Effector memory CD8-positive, alpha-beta T cell (primary cell): ENCODE measurements at regions not wholly inside any gene's neighbourhood (a gene's known extent, or its start where the extent isn't known, plus 50 kb on each side); places are given as distances from the start of the nearest gene placed in this dataset.

ENCODE experiments used
- ATAC-seq: fragments of 150-1000 bp; cut with Tn5 transposase; replicated peaks from 2 replicates; pipeline ENCODE4 v1.10.0; 2021; ENCODE audit warnings: mild to moderate bottlenecking, moderate library complexity
- DNase-seq, 3 experiments: peaks; one replicate each; pipeline ENCODE4 v3.0.0; 2021
- H3K27ac Mint-ChIP-seq, 2 donors: one replicate each; pipeline ENCODE4 v1.8.0; 2022; ENCODE audit warnings: mild to moderate bottlenecking in 2 of 2, mixed read lengths in 2 of 2, moderate library complexity in 2 of 2
- H3K27me3 Mint-ChIP-seq, 2 donors: one replicate each; pipeline ENCODE4 v1.8.0; 2022; ENCODE audit warnings: mixed read lengths in 2 of 2
- H3K36me3 Mint-ChIP-seq: one replicate; pipeline ENCODE4 v1.8.0; 2022; ENCODE audit warnings: mild to moderate bottlenecking, moderate library complexity, mixed read lengths; ENCODE audit not compliant: insufficient read depth
- H3K4me1 Mint-ChIP-seq, 2 donors: one replicate each; pipeline ENCODE4 v1.8.0; 2022; ENCODE audit warnings: low read depth in 2 of 2, mixed read lengths in 2 of 2
- H3K4me3 Mint-ChIP-seq, 2 donors: one replicate each; pipeline ENCODE4 v1.8.0; 2022; ENCODE audit warnings: mild to moderate bottlenecking in 2 of 2, mixed read lengths in 2 of 2, moderate library complexity in 2 of 2
- H3K9me3 Mint-ChIP-seq, 2 donors: one replicate each; pipeline ENCODE4 v1.8.0; 2022; ENCODE audit warnings: mixed read lengths in 2 of 2

DNA sequence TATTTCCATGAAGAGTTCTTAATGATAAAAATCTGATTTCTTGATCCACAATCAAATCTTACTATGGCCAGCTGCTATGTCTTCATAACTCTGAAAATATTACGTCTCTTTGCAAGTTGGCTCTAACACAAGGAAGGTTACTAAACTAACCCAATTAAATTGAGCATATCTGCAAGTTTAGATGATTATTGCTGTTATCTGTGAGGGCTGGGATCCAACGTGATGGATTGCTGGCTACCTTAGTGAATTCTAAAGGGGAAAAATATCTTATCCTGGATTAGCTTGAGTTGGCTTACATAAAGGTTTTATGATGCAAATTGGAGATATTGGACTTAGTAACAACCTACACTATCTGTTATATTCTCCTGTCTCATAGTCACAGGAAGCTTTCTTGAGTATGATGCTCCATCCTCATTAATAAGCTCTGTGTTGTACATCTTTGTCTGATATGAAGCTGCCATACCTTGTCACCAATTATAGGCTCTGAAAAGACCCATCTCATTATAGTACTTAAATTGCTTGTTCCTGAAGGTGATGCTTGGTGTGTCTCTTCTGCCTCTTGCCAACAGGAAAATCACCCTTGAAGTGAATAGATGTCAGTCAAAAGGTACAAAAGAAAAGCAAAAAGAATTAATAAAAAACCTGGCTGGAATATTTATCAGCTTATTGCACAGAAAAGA is 733.0 kb upstream of the MEF2C start:
- Mint-ChIP-seq H3K4me1 (no peaks in the 10 kb centered on the region), H3K36me3 (no peaks in the 10 kb centered on the region), H3K27ac (no peak overlapping the region), H3K27me3 (no peaks in the 10 kb centered on the region), H3K9me3 (peaks cover 1 to 5% of the 10 kb centered on the region in 2 donors), H3K4me3 (no peak overlapping the region)
- ATAC-seq (no peak), DNase-seq (no peak)

DNA sequence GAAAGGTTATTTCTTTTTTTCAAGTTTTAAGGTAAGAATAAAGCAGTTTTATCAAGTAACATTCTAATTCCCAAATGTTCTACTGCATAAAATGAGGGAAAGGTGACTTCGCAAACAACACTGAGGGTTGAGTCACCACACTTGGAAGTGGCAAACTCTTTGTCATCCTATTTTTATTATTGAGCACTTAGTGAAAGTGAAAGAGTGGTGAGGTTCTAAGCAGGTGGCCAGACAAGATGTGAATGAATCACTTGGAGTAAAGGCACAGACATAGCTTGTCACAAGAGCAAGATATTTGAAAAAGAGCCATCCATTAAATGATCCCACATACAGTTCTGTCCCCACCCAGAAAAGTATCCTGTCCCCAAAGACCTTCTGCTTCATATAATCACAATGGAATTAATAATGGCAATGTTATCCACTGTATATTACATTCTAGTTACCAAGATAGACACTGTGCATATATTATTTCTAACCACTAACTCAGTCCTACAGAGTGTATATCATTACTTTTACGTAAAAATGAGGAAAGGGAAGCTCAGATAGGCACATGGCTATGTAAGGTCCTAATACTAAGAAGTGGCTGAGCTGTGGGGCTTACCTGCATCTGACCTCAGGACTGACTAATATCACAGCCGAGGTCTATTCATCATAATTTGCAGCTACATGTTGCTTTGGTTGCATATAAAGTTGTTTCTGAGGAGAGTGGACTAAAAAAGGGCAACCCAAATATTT is 730.4 kb upstream of the MEF2C start:
- Mint-ChIP-seq H3K36me3 (no peaks in the 10 kb centered on the region), H3K27ac (no peak overlapping the region), H3K4me1 (no peaks in the 10 kb centered on the region), H3K27me3 (no peaks in the 10 kb centered on the region), H3K9me3 (no peaks in the 10 kb centered on the region), H3K4me3 (no peak overlapping the region)
- DNase-seq (no peak), ATAC-seq (no peak)

DNA sequence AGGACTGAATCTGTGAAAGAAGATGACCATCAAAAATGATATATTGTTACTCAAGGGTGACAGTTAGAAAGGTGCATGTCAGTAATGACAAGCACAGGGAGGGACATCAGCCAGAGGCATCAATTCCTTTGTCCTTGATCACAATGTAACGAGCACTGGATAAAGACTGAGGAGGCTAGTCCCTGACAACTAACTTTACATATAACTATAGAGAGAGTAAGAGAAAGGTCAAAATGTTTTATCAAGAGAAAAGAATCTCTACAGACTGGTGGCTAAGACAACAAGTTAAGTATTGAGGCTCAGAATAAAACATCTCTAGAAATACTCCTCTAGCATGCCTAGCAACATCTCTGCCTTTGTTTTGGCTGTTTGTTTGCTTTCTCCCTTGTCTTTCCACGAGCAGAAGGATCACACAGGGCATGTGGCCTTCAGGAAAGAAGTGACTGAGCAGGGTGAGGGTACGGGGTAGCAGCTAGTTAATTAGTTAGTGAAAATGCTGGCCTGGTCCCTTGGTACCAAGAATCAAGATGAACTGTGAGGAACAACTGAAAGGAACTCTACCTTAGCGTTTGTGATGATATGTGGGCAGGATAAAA is 724.1 kb upstream of the MEF2C start:
- H3K36me3 Mint-ChIP-seq = no peaks in the 10 kb centered on the region
- no peak overlapping the region for H3K27ac Mint-ChIP-seq
- H3K9me3 Mint-ChIP-seq = no peaks in the 10 kb centered on the region
- H3K27me3 Mint-ChIP-seq = no peaks in the 10 kb centered on the region
- no peak overlapping the region for H3K4me3 Mint-ChIP-seq
- H3K4me1 Mint-ChIP-seq = no peaks in the 10 kb centered on the region
- DNase-seq (no peak), ATAC-seq (no peak)

DNA sequence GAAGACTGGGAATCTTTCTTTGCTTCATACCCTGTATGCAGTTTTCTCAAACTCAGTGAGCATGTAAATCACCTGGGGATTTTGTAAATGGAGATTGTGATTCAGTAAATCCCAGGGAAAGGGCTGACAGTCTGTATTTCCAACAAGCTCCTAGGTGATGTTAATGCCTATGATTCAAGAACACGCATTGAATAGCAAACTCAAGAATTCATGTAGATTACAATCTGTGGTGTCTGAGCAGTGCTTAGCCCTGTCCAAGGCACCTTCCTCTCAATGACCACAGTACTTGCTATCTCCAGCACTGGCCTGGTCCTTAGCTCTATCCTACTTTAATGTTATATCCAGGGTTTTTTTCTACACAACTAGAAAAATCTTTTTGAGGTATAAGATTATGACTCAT is 721.4 kb upstream of the MEF2C start:
- Mint-ChIP-seq H3K4me3 (no peak overlapping the region), H3K4me1 (no peaks in the 10 kb centered on the region), H3K27me3 (no peaks in the 10 kb centered on the region), H3K9me3 (no peaks in the 10 kb centered on the region), H3K27ac (no peak overlapping the region), H3K36me3 (no peaks in the 10 kb centered on the region)
- DNase-seq (no peak), ATAC-seq (no peak)

DNA sequence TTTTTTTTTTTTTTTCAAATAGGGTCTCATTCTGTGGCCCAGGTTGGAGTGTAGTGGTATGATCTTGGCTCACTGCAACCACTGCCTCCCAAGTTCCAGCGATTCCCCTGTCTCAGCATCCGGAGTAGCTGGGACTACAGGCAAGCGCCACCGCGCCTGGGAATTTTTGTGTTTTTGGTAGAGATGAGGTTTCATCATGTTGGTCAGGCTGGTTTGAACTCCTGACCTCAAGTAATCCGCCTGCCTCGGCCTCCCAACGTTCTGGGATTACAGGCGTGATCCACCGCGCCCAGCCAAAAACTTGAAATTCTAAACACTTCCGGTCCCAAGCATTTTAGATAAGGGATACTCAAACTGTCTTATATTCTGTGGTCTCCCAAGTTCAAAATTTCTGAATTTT is 718.9 kb upstream of the MEF2C start:
- no peak overlapping the region for H3K4me3 Mint-ChIP-seq
- peaks cover 0 to 3% of the 10 kb centered on the region in 2 donors for H3K9me3 Mint-ChIP-seq
- no peaks in the 10 kb centered on the region for H3K4me1 Mint-ChIP-seq
- no peak overlapping the region for H3K27ac Mint-ChIP-seq
- no peaks in the 10 kb centered on the region for H3K36me3 Mint-ChIP-seq
- ATAC-seq (no peak), DNase-seq (no peak)
- no peaks in the 10 kb centered on the region for H3K27me3 Mint-ChIP-seq

DNA sequence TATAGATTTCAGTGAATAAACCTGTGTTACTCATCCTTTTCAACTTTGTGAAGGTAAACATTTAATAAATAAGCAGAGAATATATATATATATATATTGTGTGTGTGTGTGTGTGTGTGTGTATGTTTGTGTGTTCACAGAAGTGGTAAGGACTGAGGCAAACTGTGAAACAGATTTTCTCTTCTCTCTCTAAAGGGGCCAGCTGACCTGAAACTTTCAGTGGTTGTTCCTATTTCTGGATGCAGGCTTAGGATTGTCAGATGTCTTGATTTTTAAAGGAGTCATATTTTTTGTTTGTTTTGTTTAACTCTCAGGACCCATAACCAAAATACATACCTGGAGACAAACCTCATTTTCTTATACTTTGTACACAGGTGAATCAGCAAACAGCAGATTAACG is 714.9 kb upstream of the MEF2C start:
- no peak for DNase-seq
- Mint-ChIP-seq H3K27me3 (no peaks in the 10 kb centered on the region), H3K27ac (no peak overlapping the region), H3K4me3 (no peak overlapping the region), H3K4me1 (no peaks in the 10 kb centered on the region), H3K36me3 (no peaks in the 10 kb centered on the region), H3K9me3 (peaks cover 0 to 3% of the 10 kb centered on the region in 2 donors)
- no peak for ATAC-seq

DNA sequence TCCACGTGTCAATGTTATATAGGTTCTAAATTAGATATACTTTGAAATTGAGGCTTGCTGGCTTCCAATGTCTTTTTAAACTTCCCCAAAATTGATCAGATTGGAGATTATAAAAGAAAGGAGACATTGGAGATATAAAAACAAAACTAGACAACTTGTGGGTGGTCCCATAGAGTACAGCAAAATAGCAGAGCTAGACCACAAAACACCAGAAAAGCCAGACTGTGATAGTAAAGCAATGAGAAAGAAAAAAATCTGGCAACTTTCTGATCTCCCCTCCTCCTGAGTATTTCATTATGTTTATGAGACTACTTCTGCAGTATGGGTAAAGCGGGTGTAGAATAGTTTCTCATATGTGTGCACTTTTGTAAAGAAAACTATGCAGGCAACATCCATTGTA is 713.8 kb upstream of the MEF2C start:
- DNase-seq (no peak), ATAC-seq (no peak)
- Mint-ChIP-seq H3K36me3 (no peaks in the 10 kb centered on the region), H3K27me3 (no peaks in the 10 kb centered on the region), H3K4me1 (no peaks in the 10 kb centered on the region), H3K9me3 (peaks cover 0 to 3% of the 10 kb centered on the region in 2 donors), H3K27ac (no peak overlapping the region), H3K4me3 (no peak overlapping the region)

DNA sequence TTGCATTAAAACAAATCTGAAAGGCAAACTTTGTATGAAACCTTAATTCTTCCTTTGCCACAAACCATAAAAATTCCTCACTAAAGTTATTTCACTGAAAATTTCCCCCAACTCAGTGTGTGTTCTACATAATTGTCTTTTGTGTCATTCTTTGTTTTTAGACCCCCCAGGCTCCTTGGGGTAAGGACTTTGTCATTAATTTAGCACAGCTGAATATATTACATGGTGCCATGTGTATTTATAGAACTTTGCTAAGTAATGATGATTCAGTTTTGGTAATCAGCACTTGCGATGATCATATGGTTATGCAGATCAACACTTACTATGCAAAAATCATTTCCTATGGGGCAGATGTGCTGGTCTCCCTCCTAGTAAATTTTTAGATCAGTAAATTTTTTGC is 712.1 kb upstream of the MEF2C start:
- peaks cover 0 to 5% of the 10 kb centered on the region in 2 donors for H3K9me3 Mint-ChIP-seq
- no peaks in the 10 kb centered on the region for H3K27me3 Mint-ChIP-seq
- no peaks in the 10 kb centered on the region for H3K36me3 Mint-ChIP-seq
- H3K4me1 Mint-ChIP-seq = no peaks in the 10 kb centered on the region
- H3K4me3 Mint-ChIP-seq = no peak overlapping the region
- no peak for DNase-seq
- no peak overlapping the region for H3K27ac Mint-ChIP-seq
- no peak for ATAC-seq

DNA sequence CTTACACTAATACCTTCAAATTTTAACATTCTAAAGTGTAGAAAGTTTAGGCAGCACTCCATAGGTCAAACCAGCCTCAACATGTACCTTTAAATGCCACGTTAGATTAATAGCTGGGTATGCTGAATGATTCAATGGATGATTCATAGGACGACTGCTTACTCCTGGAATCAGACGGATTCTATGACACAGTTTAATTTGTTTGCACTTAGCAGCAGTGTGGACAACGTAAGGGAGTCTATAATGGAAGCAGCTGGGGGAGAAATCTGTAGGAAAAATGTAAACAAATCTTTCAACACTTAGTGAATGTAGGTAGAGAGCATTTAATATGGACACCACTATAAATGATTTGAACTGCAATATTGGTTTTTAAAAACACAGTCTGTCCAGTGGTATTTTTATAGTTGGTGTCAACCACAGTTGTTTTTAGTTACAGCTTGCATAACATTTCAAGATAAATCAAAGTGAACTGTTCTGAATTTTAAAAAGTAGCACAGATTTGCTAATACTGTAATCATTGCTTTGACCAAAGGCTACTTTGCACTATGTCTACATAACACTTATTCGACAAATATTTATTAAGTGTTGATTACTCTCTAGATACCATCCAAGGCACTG is 701.5 kb upstream of the MEF2C start:
- Mint-ChIP-seq H3K4me1 (no peaks in the 10 kb centered on the region), H3K4me3 (no peak overlapping the region), H3K27ac (no peak overlapping the region), H3K9me3 (peaks cover 19 to 24% of the 10 kb centered on the region in 2 donors), H3K36me3 (no peaks in the 10 kb centered on the region), H3K27me3 (no peaks in the 10 kb centered on the region)
- DNase-seq (no peak), ATAC-seq (no peak)

DNA sequence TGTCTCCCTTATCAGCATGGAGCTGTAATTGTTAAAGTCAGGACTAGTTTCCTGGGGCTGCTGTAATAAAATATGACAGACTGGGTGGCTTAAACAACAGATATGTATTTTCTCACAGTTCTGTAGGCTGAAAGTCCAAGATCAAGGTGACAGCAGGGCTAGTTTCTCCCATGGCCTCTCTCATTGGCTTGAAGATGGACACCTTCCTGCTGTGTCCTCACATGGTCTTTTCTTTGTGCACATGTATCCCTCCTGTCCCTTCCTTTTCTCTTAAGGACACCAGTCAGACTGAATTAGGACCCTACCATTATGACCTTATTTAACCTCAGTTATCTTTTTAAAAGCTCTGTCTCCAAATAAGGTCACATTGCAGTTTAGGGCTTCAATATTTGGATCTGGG is 700.5 kb upstream of the MEF2C start:
- no peak overlapping the region for H3K4me3 Mint-ChIP-seq
- H3K27me3 Mint-ChIP-seq = no peaks in the 10 kb centered on the region
- no peaks in the 10 kb centered on the region for H3K4me1 Mint-ChIP-seq
- no peak overlapping the region for H3K27ac Mint-ChIP-seq
- no peak for DNase-seq
- H3K36me3 Mint-ChIP-seq = no peaks in the 10 kb centered on the region
- H3K9me3 Mint-ChIP-seq = peaks cover 19 to 26% of the 10 kb centered on the region in 2 donors
- ATAC-seq = no peak

DNA sequence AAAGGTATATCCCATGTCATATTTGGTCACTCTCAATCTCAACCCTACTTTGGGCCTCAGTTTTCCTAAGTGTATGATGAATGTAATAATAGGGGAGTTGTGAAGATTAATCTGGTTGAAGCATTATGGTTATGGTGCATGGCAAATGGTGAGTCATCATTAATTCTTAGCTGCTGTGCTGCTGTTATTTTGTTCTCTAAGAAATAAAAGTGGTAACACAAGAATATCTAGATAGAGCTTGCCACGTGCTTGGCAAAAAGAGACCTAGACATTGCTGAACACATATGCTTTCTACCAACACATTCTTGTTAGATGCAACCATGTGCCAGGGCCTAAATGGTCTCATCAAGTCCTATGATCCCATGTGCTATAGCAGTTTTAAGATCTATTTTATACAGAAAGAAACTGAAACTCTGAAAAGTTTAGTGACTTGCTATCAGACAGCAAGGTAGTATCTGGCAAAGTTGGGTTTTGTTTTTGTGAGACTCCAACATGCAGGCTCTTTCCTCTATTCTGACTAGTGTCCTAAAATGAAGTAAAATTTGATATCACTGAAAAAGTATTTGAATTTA is 699.9 kb upstream of the MEF2C start:
- Mint-ChIP-seq H3K4me1 (no peaks in the 10 kb centered on the region), H3K9me3 (peaks cover 23 to 27% of the 10 kb centered on the region in 2 donors), H3K36me3 (no peaks in the 10 kb centered on the region), H3K4me3 (no peak overlapping the region), H3K27ac (no peak overlapping the region), H3K27me3 (no peaks in the 10 kb centered on the region)
- DNase-seq (no peak), ATAC-seq (no peak)

DNA sequence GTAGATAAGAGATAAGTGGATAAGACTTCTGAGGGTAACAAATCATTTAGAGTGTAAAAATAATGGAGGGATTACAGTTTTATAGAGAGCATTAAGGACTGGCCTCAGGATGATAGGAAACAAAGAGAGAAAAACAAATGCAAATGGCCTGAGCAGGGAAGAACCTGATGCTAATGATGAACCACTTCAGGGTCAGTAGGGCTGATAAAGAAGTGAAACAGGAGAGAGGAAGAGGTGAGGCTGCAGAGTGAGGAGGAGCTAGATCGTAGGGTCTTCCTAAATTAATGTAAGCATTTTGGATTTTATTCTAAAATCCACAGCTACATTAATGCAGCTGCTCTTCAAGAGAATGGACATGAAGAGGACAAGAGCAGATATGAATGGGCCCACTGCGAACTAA is 698.0 kb upstream of the MEF2C start:
- DNase-seq (no peak), ATAC-seq (no peak)
- Mint-ChIP-seq H3K9me3 (peaks cover 17 to 25% of the 10 kb centered on the region in 2 donors), H3K27ac (no peak overlapping the region), H3K27me3 (no peaks in the 10 kb centered on the region), H3K4me3 (no peak overlapping the region), H3K36me3 (no peaks in the 10 kb centered on the region), H3K4me1 (no peaks in the 10 kb centered on the region)

DNA sequence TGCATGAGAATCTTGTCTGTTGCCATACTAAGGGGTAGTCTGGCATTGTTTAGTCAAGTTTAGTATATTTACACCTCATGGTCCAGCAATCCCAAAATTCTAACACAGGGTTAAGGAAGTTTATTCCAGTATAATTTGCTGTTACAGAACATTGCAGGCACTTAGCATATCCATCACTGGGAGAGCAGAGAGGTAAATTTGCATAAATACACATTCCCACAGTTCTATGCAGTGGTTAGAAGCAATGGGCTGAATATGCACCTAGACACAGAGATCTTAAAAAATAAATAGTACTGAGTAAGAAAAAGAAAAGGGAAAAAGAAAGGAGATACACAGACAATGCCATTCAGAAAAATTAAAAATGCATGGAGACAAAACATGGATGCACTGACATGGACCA is 692.3 kb upstream of the MEF2C start:
- Mint-ChIP-seq H3K27me3 (no peaks in the 10 kb centered on the region), H3K4me1 (no peaks in the 10 kb centered on the region), H3K27ac (no peak overlapping the region), H3K36me3 (no peaks in the 10 kb centered on the region), H3K4me3 (no peak overlapping the region), H3K9me3 (peaks cover 4 to 9% of the 10 kb centered on the region in 2 donors)
- DNase-seq = no peak
- no peak for ATAC-seq
